ENCODE measurements at regions not wholly inside any gene's neighbourhood (a gene's known extent, or its start where the extent isn't known, plus 50 kb on each side); places are given as distances from the start of the nearest gene placed in this dataset.
"Not testable (repeated sequence)": the region's sequence is repeated elsewhere in the genome, so short reads cannot be mapped to it uniquely, and the experiment has no call there.

DNA sequence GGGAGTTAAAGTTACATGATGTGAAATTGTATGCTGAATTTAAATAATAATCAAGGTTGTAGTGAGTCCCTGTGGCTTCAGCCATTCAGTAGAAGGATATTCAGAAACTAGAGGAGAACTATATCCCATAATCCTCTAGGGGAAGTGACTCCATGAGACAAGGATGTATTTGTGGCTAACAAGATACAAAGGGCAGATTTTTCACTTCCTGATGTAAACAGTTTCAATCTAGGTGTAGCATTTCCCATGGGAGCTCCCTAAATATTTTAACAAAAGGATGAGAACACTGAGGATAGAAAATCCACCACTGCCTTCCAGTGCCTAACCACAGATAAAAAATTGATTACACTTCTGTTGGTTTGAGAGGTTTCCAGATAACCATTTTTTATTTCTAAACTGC is 435.4 kb upstream of the TENM3 start:
- Histone ChIP-seq H3K4me1 (ENCODE audit: control insufficient read depth in 1 of 2, insufficient read depth in 2 of 2, low read length in 2 of 2) (no peaks in the 10 kb centered on the region), H3K36me3 (replicated peaks in 1 of 2; ENCODE audit: control insufficient read depth in 1 of 2, insufficient read depth in 2 of 2, low read length in 2 of 2) (no peaks in the 10 kb centered on the region), H3K4me2 (replicated peaks; ENCODE audit: extremely low read depth, low read length, poor library complexity, severe bottlenecking) (no peak overlapping the region), H2AFZ (ENCODE audit: insufficient read depth, low read depth, low read length, poor library complexity, severe bottlenecking) (no peak overlapping the region), H3K9ac (ENCODE audit: insufficient read depth, low read length, poor library complexity, severe bottlenecking) (no peak overlapping the region), H3K27ac (ENCODE audit: low read depth in 1 of 2, low read length in 2 of 2) (no peak overlapping the region), H3K79me2 (ENCODE audit: insufficient read depth, low read length) (no peaks in the 10 kb centered on the region), H3K27me3 (ENCODE audit: control insufficient read depth in 2 of 2, insufficient read depth in 2 of 2, low read length in 2 of 2) (no peaks in the 10 kb centered on the region), H3K4me3 (replicated peaks in 1 of 3; ENCODE audit: low read depth in 2 of 3, low read length in 3 of 3) (no peak overlapping the region), H3K9me3 (replicated peaks in 1 of 2; ENCODE audit: control insufficient read depth in 1 of 2, insufficient read depth in 1 of 2, low read length in 2 of 2) (peaks cover 12 to 15% of the 10 kb centered on the region in 2 donors), H4K20me1 (ENCODE audit: insufficient read depth, low read length) (no peaks in the 10 kb centered on the region)
- Mint-ChIP-seq H3K27me3 (ENCODE audit: low read depth in 3 of 3) (peaks cover 0 to 3% (median 0%) of the 10 kb centered on the region in 3 donors), H3K4me3 (no peak overlapping the region), H3K9me3 (peaks cover 0 to 11% (median 6%) of the 10 kb centered on the region in 7 donors), H3K36me3 (no peaks in the 10 kb centered on the region), H3K4me1 (no peaks in the 10 kb centered on the region), H3K27ac (no peak overlapping the region)
- no peak for DNase-seq
- TF ChIP-seq CTCF (IDR thresholded peaks at IDR 0.05) = no peak
- intact Hi-C loops (cut with micrococcal nuclease) = no loop called here

GRCh38 chr4:181810711-181811110 is 432.5 kb upstream of the TENM3 start:
- no peaks in the 10 kb centered on the region for H3K36me3 Mint-ChIP-seq
- Histone ChIP-seq H3K4me1 (ENCODE audit: control insufficient read depth in 1 of 2, insufficient read depth in 2 of 2, low read length in 2 of 2) (no peaks in the 10 kb centered on the region), H3K4me3 (replicated peaks in 1 of 3; ENCODE audit: low read depth in 2 of 3, low read length in 3 of 3) (no peak overlapping the region), H3K4me2 (replicated peaks; ENCODE audit: extremely low read depth, low read length, poor library complexity, severe bottlenecking) (no peak overlapping the region), H3K36me3 (replicated peaks in 1 of 2; ENCODE audit: control insufficient read depth in 1 of 2, insufficient read depth in 2 of 2, low read length in 2 of 2) (no peaks in the 10 kb centered on the region), H3K9me3 (replicated peaks in 1 of 2; ENCODE audit: control insufficient read depth in 1 of 2, insufficient read depth in 1 of 2, low read length in 2 of 2) (peaks cover 12 to 17% of the 10 kb centered on the region in 2 donors), H3K79me2 (ENCODE audit: insufficient read depth, low read length) (no peaks in the 10 kb centered on the region), H2AFZ (ENCODE audit: insufficient read depth, low read depth, low read length, poor library complexity, severe bottlenecking) (no peak overlapping the region), H3K9ac (ENCODE audit: insufficient read depth, low read length, poor library complexity, severe bottlenecking) (no peak overlapping the region), H3K27me3 (ENCODE audit: control insufficient read depth in 2 of 2, insufficient read depth in 2 of 2, low read length in 2 of 2) (no peaks in the 10 kb centered on the region), H3K27ac (ENCODE audit: low read depth in 1 of 2, low read length in 2 of 2) (no peak overlapping the region), H4K20me1 (ENCODE audit: insufficient read depth, low read length) (no peaks in the 10 kb centered on the region)
- H3K4me3 Mint-ChIP-seq = no peak overlapping the region
- H3K27ac Mint-ChIP-seq = no peak overlapping the region
- WGBS (ENCODE audit: insufficient coverage) = 89% methylated on average over 5 of the region's 5 CpGs
- H3K9me3 Mint-ChIP-seq = peaks cover 0 to 13% (median 4%) of the 10 kb centered on the region in 7 donors
- no peaks in the 10 kb centered on the region for H3K4me1 Mint-ChIP-seq
- intact Hi-C loops (cut with micrococcal nuclease) = no loop called here
- no peak for DNase-seq
- TF ChIP-seq CTCF (IDR thresholded peaks at IDR 0.05) = no peak
- peaks cover 0 to 3% (median 0%) of the 10 kb centered on the region in 3 donors for H3K27me3 Mint-ChIP-seq (ENCODE audit: low read depth in 3 of 3)

- H3K27ac ChIP-seq (ENCODE audit: low read depth in 1 of 2, low read length in 2 of 2); DNase-seq; H4K20me1 ChIP-seq (ENCODE audit: insufficient read depth, low read length); H3K4me3 Mint-ChIP-seq; H3K79me2 ChIP-seq (ENCODE audit: insufficient read depth, low read length); H3K27ac Mint-ChIP-seq; H3K4me3 ChIP-seq (replicated peaks in 1 of 3; ENCODE audit: low read depth in 2 of 3, low read length in 3 of 3); intact Hi-C loops (cut with micrococcal nuclease); H3K9ac ChIP-seq (ENCODE audit: insufficient read depth, low read length, poor library complexity, severe bottlenecking); H3K9me3 Mint-ChIP-seq; H2AFZ ChIP-seq (ENCODE audit: insufficient read depth, low read depth, low read length, poor library complexity, severe bottlenecking); H3K36me3 Mint-ChIP-seq; H3K4me2 ChIP-seq (replicated peaks; ENCODE audit: extremely low read depth, low read length, poor library complexity, severe bottlenecking); H3K36me3 ChIP-seq (replicated peaks in 1 of 2; ENCODE audit: control insufficient read depth in 1 of 2, insufficient read depth in 2 of 2, low read length in 2 of 2); H3K27me3 ChIP-seq (ENCODE audit: control insufficient read depth in 2 of 2, insufficient read depth in 2 of 2, low read length in 2 of 2); H3K4me1 ChIP-seq (ENCODE audit: control insufficient read depth in 1 of 2, insufficient read depth in 2 of 2, low read length in 2 of 2); H3K27me3 Mint-ChIP-seq (ENCODE audit: low read depth in 3 of 3); H3K4me1 Mint-ChIP-seq: not testable (repeated sequence)
- H3K9me3 ChIP-seq (replicated peaks in 1 of 2; ENCODE audit: control insufficient read depth in 1 of 2, insufficient read depth in 1 of 2, low read length in 2 of 2) = peaks cover 12 to 13% of the 10 kb centered on the region in 2 donors
- WGBS (ENCODE audit: insufficient coverage) = 83% methylated on average over 4 of the region's 5 CpGs
Observed at GRCh38 chr4:181811550-181811949, 431.7 kb upstream of the TENM3 start.

Data from CD14-positive monocyte (primary cell).